H1 (cell line): ENCODE measurements at regions not wholly inside any gene's neighbourhood (a gene's known extent, or its start where the extent isn't known, plus 50 kb on each side); places are given as distances from the start of the nearest gene placed in this dataset.

Experiments
- BACH1 ChIP-seq: IDR thresholded peaks from 2 replicates; pipeline ENCODE4 v1.6.1; 2012; ENCODE audit warnings: low read length, improper control_type of control experiment
- POU5F1 ChIP-seq: IDR thresholded peaks from 2 replicates; pipeline ENCODE4 v1.6.1; 2011; ENCODE audit warnings: low read depth, mild to moderate bottlenecking, low read length, moderate library complexity
- YY1 ChIP-seq: IDR thresholded peaks from 2 replicates; pipeline ENCODE4 v1.6.1; 2011; ENCODE audit warnings: low read depth, mild to moderate bottlenecking, low read length
- TF ChIP-seq, protein P1 (sequence below): IDR thresholded peaks from 2 replicates; pipeline ENCODE4 v1.6.1; 2011; ENCODE audit warnings: low read depth, mild to moderate bottlenecking, low read length; ENCODE audit not compliant: insufficient read depth

GRCh38 chr11:70851907-70852306, 400.5 kb downstream of the SHANK2 start (continued):
- TF ChIP-seq YY1 (no peak), POU5F1 (no peak), BACH1 (no peak)
- TF ChIP-seq, protein P1, sequence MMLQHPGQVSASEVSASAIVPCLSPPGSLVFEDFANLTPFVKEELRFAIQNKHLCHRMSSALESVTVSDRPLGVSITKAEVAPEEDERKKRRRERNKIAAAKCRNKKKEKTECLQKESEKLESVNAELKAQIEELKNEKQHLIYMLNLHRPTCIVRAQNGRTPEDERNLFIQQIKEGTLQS, result no peak
